Pancreas (tissue), 10 donors: ENCODE measurements at regions not wholly inside any gene's neighbourhood (a gene's known extent, or its start where the extent isn't known, plus 50 kb on each side); places are given as distances from the start of the nearest gene placed in this dataset.

Source experiments
- ATAC-seq, 4 donors: fragments of 200-7000 bp; cut with Tn5 transposase; one replicate each; pipeline versions ENCODE4 v1.8.0 to v1.9.1; 2020; ENCODE audit warnings: mild to moderate bottlenecking in 4 of 4, moderate library complexity in 4 of 4
- DNase-seq, 6 donors: peaks; one replicate each; pipeline ENCODE4 v3.0.0-alpha.2; 2020
- FAIRE-seq: peaks from 2 replicates; lab custom pipeline; 2012; peaks lifted over from hg19 to GRCh38; lab: Jason Lieb, UNC
- H3K27ac ChIP-seq, 4 donors: fragments of 200-600 bp; sonication (generic); 1 replicate in 3 of 4; 2 replicates in 1 of 4; pipeline versions ENCODE4 v1.5.0 to v1.8.0; 2020
- H3K27me3 ChIP-seq, 4 donors: fragments of 200-600 bp; one replicate each; pipeline ENCODE4 v1.8.0; 2021
- H3K36me3 ChIP-seq, 3 donors: fragments of 200-600 bp; sonication (generic) in 1 of 3; one replicate each; pipeline versions ENCODE4 v1.5.0 to v1.8.0; 2020 to 2021
- H3K4me1 ChIP-seq, 3 donors: fragments of 200-600 bp; one replicate each; pipeline ENCODE4 v1.8.0; 2021
- H3K4me3 ChIP-seq, 4 donors: fragments of 200-600 bp; sonication (generic) in 2 of 4; one replicate each; pipeline versions ENCODE4 v1.5.0 to v1.8.0; 2020 to 2021
- H3K9me3 ChIP-seq, 4 donors: fragments of 200-600 bp; one replicate each; pipeline ENCODE4 v1.8.0; 2021
- WGBS, 2 donors: extraction: QIAGEN DNeasy Blood & Tissue Kit; methylation state at CpG; one replicate each; pipeline ENCODE4 v1.1.7; 2013; 5-methylcytosine and 5-hydroxymethylcytosine counted together
- intact Hi-C, 3 donors: fragments of 100-400 bp; cut with DNase I; formaldehyde crosslinking; loops; one replicate each; pipeline versions ENCODE4 v1.11.1 to v1.14.2; 2022
- TF ChIP-seq, protein P1 (sequence below), 4 donors: fragments of 200-600 bp; sonication (generic) in 3 of 4; IDR thresholded peaks; one replicate each; pipeline versions ENCODE4 v1.5.0 to v1.8.0; 2021; ENCODE audit warnings: antibody characterized with exemption in 4 of 4
- donor health status: healthy with polysubstance abuse.
- donor health status: DM: no; HTN: no; CAD: no; lungs with moderate emphysema.
- donor health status: DM: no; HTN: no; CAD: no.
- donor health status: control.
- donor health status: control.
- donor health status: Bipolar disorder and iron deficiency.
- donor health status: DM: yes; HTN: yes; CAD: no.
- donor health status: DM: no; HTN: no; CAD: no.
- donor health status: DM: no; HTN: no; CAD: no.
- donor health status: DM: yes; HTN: yes; CAD: no.

DNA sequence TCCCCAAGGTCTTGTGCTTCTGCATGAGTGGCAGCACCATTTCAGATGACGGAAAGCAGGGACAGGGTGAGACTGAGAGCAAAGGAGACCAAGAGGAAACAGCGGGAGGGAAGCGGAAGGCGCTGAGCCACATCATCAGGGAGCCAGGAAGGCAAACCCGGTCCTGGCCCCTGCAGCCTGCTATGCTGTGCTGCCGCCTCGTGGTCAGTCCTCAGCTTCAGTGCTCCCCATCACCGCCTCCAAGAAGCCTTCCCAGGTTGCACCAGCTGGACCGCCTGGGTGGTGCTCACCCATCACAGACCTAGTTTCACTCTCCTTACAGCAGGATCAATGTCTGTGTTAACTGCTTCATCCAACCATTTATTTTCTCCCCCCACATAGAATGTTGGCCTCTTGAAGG, 73.0 kb upstream of the PHF21B start:
- Histone ChIP-seq H3K9me3 (no peaks in the 10 kb centered on the region), H3K4me1 (no peaks in the 10 kb centered on the region), H3K36me3 (no peaks in the 10 kb centered on the region), H3K4me3 (no peak overlapping the region), H3K27me3 (peaks cover 0 to 3% (median 0%) of the 10 kb centered on the region in 4 donors), H3K27ac (no peak overlapping the region)
- FAIRE-seq (no peak), ATAC-seq (no peak), DNase-seq (no peak)
- intact Hi-C loops, result no loop called here
- TF ChIP-seq, protein P1, sequence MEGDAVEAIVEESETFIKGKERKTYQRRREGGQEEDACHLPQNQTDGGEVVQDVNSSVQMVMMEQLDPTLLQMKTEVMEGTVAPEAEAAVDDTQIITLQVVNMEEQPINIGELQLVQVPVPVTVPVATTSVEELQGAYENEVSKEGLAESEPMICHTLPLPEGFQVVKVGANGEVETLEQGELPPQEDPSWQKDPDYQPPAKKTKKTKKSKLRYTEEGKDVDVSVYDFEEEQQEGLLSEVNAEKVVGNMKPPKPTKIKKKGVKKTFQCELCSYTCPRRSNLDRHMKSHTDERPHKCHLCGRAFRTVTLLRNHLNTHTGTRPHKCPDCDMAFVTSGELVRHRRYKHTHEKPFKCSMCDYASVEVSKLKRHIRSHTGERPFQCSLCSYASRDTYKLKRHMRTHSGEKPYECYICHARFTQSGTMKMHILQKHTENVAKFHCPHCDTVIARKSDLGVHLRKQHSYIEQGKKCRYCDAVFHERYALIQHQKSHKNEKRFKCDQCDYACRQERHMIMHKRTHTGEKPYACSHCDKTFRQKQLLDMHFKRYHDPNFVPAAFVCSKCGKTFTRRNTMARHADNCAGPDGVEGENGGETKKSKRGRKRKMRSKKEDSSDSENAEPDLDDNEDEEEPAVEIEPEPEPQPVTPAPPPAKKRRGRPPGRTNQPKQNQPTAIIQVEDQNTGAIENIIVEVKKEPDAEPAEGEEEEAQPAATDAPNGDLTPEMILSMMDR (IDR thresholded peaks at IDR 0.05), result no peak
- WGBS, 2 donors, result 25 to 40% methylated on average over 9 of the region's 9 CpGs

DNA sequence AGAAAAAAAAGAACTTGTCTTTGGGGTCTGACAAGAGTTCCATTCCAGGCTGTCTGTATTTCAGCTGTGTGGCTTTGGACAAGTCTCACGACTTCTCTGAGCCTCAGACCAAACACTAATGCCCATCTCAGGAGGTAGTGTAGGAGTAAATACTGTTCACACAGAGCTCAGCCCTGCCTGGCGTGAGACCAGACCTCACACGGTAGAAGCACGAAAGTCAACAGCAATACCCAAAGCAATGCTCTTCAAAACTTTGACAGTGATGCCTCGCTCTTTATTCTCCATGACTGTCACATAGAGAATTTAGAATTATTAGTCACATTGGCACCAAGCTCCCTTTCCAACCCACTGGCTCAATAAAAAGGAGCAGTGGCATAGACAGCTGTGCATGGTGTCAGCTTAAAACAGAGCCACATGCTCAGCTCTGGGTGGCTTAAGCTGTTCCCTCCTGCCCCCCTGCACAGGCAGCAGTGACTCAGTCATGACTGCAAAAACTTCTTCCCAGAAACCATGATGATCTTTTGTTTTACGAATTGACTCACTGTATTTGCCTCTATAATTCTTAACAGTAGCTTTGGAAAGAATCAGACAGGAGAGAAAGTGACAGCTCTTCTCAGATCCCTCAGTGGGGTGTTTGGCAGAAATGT, 74.0 kb upstream of the PHF21B start:
- WGBS, 2 donors, result 63% methylated on average over 6 of the region's 6 CpGs
- H3K36me3 ChIP-seq, result no peaks in the 10 kb centered on the region
- no peak for DNase-seq
- intact Hi-C loops, result no loop called here
- peaks cover 0 to under 1% (median 0%) of the 10 kb centered on the region in 4 donors for H3K27me3 ChIP-seq
- no peak overlapping the region for H3K4me3 ChIP-seq
- TF ChIP-seq, protein P1 (IDR thresholded peaks at IDR 0.05), result no peak
- H3K4me1 ChIP-seq, result no peaks in the 10 kb centered on the region
- no peak for FAIRE-seq
- H3K27ac ChIP-seq, result no peak overlapping the region
- no peak for ATAC-seq
- no peaks in the 10 kb centered on the region for H3K9me3 ChIP-seq

DNA sequence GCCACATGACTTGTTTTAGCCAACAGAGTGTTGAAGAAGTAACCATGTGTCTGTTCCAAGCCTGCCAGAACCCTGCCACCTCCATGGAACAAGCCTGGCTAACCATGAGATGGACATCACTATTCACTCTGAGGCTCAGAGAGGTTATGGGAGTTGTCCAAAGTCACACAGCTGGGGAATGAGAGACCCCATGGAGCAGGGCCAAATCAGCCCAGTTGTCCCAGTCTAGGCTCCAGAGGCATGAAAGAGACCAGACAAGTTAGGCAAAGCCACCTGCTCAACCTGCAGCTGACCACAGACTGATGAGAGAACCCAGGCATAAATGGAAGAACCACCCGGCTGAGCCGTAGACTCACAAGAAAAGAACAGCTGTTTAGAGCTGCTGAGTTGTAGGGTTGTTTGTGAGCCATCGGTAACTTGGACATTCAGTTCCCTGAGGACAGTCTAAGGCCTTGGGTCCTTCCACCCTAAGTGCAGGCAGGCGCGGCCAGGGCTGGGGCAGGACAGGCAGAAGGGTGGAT, 74.7 kb upstream of the PHF21B start:
- FAIRE-seq (no peak), DNase-seq (no peak), ATAC-seq (no peak)
- Histone ChIP-seq H3K9me3 (no peaks in the 10 kb centered on the region), H3K27me3 (no peaks in the 10 kb centered on the region), H3K36me3 (no peaks in the 10 kb centered on the region), H3K4me3 (no peak overlapping the region), H3K4me1 (no peaks in the 10 kb centered on the region), H3K27ac (no peak overlapping the region)
- TF ChIP-seq, protein P1 (IDR thresholded peaks at IDR 0.05), result no peak
- 87 to 97% methylated on average over 5 of the region's 5 CpGs for WGBS, 2 donors
- intact Hi-C loops, result no loop called here

DNA sequence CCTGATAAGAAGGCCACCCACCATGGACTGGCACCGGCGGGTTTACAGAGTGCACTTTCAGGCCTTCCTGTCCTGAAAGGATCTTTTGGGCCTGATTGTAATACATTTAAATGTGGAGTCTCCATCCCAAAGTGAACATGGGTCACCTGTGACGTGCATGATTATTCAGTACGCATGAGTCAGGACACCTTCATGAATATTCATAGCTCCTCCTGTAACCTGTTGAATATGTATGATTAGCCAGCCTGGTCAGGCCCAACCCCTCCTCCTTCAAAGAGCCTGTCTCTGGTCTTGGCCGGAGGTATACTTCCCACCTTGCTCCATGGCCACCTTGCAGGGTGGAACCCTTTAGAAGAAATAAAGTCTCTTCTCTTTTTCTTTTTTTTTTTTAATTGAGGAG, 75.9 kb upstream of the NUP50 start:
- Histone ChIP-seq H3K27me3 (peaks cover 0 to 6% (median 0%) of the 10 kb centered on the region in 4 donors), H3K27ac (no peak overlapping the region), H3K36me3 (no peaks in the 10 kb centered on the region), H3K4me3 (no peak overlapping the region), H3K9me3 (no peaks in the 10 kb centered on the region), H3K4me1 (no peaks in the 10 kb centered on the region)
- TF ChIP-seq, protein P1 (IDR thresholded peaks at IDR 0.05), result no peak
- DNase-seq (no peak), FAIRE-seq (no peak), ATAC-seq (no peak)
- 79 to 80% methylated on average over 5 of the region's 5 CpGs for WGBS, 2 donors
- intact Hi-C loops, result no loop called here

DNA sequence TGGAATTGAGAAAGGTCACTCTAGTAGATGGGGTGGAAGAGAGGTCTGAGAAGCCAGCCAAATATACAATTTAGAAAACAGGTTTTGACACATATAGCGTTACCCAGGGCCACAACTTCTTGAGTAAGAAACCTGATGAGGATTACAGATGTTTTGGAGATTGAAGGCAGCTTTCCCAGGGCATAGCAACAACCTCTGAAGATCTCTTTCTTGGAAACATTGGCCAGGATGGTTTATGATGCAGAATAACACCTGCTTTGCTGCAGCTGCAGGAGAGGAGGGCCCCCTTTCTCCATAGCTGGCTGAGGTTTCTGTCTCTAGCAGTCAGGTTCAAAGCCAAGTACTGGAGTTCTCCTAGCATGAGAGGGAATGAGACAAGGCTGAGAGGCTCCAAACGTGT, 75.1 kb upstream of the NUP50 start:
- peaks cover 0 to 6% (median 0%) of the 10 kb centered on the region in 4 donors for H3K27me3 ChIP-seq
- ATAC-seq (no peak), DNase-seq (no peak), FAIRE-seq (no peak)
- no peaks in the 10 kb centered on the region for H3K36me3 ChIP-seq
- H3K4me1 ChIP-seq, result no peaks in the 10 kb centered on the region
- intact Hi-C loops, result no loop called here
- 59 to 61% methylated on average over 2 of the region's 2 CpGs for WGBS, 2 donors
- no peak overlapping the region for H3K4me3 ChIP-seq
- H3K9me3 ChIP-seq, result no peaks in the 10 kb centered on the region
- no peak overlapping the region for H3K27ac ChIP-seq
- TF ChIP-seq, protein P1 (IDR thresholded peaks at IDR 0.05), result no peak
